BE2C (cell line): ENCODE measurements at regions not wholly inside any gene's neighbourhood (a gene's known extent, or its start where the extent isn't known, plus 50 kb on each side); places are given as distances from the start of the nearest gene placed in this dataset.
"Not testable (repeated sequence)": the region's sequence is repeated elsewhere in the genome, so short reads cannot be mapped to it uniquely, and the experiment has no call there.

Source experiments
- DNase-seq: peaks from one replicate; pipeline ENCODE4 v3.0.0-alpha.2; 2020
- H3K27me3 ChIP-seq: fragments of 250-450 bp; sonication (Bioruptor Pico); 2 replicates; pipeline ENCODE4 v1.5.1; 2020; ENCODE audit warnings: mild to moderate bottlenecking
- H3K36me3 ChIP-seq: fragments of 250-450 bp; sonication (Bioruptor Pico); 2 replicates; pipeline ENCODE4 v1.5.1; 2020; ENCODE audit warnings: mild to moderate bottlenecking
- H3K4me1 ChIP-seq: fragments of 250-450 bp; sonication (Bioruptor Pico); 2 replicates; pipeline ENCODE4 v1.5.1; 2020
- H3K4me3 ChIP-seq: 2 replicates; pipeline ENCODE4 v1.5.1; 2011; ENCODE audit warnings: low read depth, low read length
- H3K9me3 ChIP-seq: fragments of 250-450 bp; sonication (Bioruptor Pico); 2 replicates; pipeline ENCODE4 v1.5.1; 2020
- TF ChIP-seq, protein P1 (sequence below): IDR thresholded peaks from 2 replicates; pipeline ENCODE4 v1.5.1; 2012; ENCODE audit warnings: mild to moderate bottlenecking, low read depth, low read length

DNA sequence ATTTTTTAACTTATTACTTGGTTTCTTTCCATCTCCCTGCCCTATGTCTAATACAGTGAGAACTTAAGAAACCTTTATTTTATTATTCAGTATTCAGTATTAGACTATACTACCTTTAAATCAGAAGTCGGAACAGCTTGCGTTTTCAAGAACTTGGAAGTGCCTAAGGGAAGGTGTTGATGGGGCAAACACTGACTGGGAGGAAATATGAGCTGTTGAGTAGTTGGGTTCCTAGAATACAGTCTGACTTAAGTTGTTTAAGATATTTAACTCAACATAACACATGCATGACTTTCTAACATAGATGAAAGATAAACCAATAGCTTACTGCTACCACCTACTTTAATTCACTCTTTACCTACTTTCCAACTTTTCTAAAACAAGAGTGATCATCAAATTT lies 1048.1 kb downstream of the ROBO2 start:
- Histone ChIP-seq H3K4me3 (no peak overlapping the region), H3K4me1 (no peaks in the 10 kb centered on the region), H3K9me3 (no peaks in the 10 kb centered on the region), H3K27me3 (no peaks in the 10 kb centered on the region), H3K36me3 (no peaks in the 10 kb centered on the region)
- DNase-seq = no peak
- TF ChIP-seq, protein P1, sequence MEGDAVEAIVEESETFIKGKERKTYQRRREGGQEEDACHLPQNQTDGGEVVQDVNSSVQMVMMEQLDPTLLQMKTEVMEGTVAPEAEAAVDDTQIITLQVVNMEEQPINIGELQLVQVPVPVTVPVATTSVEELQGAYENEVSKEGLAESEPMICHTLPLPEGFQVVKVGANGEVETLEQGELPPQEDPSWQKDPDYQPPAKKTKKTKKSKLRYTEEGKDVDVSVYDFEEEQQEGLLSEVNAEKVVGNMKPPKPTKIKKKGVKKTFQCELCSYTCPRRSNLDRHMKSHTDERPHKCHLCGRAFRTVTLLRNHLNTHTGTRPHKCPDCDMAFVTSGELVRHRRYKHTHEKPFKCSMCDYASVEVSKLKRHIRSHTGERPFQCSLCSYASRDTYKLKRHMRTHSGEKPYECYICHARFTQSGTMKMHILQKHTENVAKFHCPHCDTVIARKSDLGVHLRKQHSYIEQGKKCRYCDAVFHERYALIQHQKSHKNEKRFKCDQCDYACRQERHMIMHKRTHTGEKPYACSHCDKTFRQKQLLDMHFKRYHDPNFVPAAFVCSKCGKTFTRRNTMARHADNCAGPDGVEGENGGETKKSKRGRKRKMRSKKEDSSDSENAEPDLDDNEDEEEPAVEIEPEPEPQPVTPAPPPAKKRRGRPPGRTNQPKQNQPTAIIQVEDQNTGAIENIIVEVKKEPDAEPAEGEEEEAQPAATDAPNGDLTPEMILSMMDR = no peak

DNA sequence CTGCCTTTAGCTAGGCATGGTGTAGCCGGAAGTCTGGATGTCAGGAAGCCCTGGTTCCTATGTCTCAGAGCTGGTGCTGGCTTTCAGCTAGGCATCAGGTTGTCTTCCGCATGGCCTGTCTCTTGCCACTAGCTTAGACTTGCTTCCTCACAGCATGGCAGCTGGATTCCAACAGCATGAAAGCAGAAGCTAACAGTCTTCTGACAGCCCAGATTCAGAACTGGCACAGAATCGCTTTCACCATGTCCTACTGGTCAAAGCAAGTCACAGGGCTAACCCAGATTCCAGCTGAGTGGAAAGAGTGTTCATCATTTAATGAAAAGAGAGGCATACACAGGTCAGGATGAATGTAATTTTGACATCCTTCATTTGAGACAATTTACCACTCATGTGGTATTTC lies 1050.5 kb downstream of the ROBO2 start:
- no peaks in the 10 kb centered on the region for H3K36me3 ChIP-seq
- no peak for DNase-seq
- H3K4me1 ChIP-seq = no peaks in the 10 kb centered on the region
- no peaks in the 10 kb centered on the region for H3K27me3 ChIP-seq
- no peak overlapping the region for H3K4me3 ChIP-seq
- H3K9me3 ChIP-seq = no peaks in the 10 kb centered on the region
- TF ChIP-seq, protein P1 = no peak

DNA sequence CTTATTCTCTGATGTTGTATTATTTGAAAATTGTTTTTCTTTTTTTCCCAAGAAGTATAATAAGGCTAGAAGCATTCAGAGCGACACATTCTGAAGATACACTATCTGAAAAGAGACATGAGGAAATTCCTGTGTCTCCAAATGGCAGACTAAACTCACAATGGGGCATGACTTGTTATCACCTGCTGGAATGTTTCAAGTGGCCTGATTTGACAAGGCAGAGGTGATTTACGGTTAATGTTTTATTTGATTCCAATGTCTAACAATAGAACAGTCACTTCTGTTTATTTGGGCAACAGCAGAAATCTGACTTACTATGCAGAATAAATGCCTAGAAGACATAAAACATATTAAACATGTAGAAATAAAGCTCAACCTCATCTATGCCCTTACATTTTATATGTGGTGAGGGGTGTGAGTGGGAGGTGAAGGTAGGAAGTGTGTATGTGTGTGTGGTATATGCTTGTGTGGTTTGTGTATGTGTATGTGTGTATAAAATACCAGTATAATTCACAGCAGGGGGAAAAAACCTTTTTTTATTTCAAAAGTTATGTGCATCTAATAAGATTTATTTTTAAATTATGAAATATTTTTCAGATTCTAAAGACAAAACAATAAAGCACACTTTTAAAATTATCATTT lies 1051.7 kb downstream of the ROBO2 start:
- TF ChIP-seq, protein P1 = no peak
- no peaks in the 10 kb centered on the region for H3K9me3 ChIP-seq
- H3K4me3 ChIP-seq = no peak overlapping the region
- H3K4me1 ChIP-seq = no peaks in the 10 kb centered on the region
- no peak for DNase-seq
- no peaks in the 10 kb centered on the region for H3K27me3 ChIP-seq
- H3K36me3 ChIP-seq = no peaks in the 10 kb centered on the region

DNA sequence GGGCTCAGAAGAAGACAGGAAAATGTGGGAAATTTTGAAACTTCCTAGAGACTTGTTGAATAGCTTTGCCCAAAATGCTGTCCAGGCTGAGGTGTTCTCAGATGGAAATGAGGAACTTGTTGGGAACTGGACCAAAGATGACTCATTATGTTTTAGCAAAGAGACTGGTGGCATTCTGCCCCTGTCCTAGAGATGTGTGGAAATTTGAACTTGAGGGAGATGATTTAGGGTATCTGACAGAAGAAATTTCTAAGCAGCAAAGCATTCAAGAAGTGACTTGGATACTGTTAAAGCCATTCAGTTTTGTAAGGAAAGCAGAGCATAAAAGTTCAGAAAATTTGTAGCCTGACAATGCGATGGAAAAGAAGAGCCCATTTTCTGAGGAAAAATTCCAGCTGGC lies 1052.7 kb downstream of the ROBO2 start:
- H3K4me3 ChIP-seq, H3K36me3 ChIP-seq, H3K27me3 ChIP-seq, DNase-seq, H3K9me3 ChIP-seq, H3K4me1 ChIP-seq: not testable (repeated sequence)

DNA sequence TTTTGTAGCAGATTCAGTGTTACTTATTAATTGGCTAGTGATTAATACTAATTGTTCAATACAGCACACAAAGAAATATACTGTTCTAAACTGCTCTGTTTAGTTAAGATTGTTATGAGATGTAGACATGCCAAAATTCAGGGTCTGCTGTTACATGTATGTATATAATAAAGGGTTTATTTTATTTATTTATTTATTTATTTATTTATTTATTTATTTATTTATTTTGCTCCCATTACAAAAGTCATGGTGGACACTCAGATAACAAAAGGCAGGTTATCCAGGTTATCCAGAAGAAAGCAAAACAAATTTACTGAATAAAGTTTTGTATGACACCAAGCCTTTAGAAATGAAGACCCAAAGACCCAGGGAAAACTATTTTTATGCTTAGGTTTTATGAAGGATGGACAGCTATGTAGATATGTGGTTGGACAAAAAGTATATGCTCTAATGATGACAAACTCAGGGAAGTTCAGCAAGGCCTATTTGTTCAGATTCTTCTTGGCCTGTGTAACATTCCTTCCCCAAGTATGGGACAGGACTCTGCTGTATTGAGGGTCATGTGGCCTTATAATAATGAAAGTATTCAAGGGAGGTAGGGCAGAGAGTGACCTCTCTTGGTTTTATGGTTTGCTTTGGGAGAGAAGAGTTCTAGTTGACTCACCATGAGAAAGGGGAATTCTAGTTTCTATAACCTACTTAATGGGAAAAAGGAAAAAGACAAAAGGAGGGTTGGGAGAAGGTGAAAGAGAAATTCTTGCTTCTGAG lies 1056.8 kb downstream of the ROBO2 start:
- TF ChIP-seq, protein P1 = no peak
- no peaks in the 10 kb centered on the region for H3K27me3 ChIP-seq
- no peaks in the 10 kb centered on the region for H3K9me3 ChIP-seq
- H3K4me3 ChIP-seq = no peak overlapping the region
- H3K36me3 ChIP-seq = no peaks in the 10 kb centered on the region
- H3K4me1 ChIP-seq = peaks cover 6% of the 10 kb centered on the region
- DNase-seq = no peak

DNA sequence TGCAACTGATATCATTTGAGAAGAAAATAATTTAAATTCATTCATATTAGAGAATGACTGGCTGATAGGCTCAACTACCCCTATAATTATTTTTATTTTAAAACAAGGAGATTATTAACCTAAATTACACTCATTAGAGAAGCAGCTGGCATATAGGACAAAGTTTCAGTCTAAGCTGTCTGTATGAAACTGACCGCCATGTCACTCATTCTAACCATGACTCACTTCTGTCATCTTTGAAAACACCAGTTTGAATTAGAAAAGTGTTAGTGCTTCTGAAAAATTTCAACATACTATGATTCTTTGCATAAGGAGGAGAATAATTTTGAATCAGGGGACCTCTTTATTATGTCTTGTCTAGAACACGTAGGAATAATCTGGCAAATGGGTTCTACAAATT lies 1058.5 kb downstream of the ROBO2 start:
- H3K4me3 ChIP-seq = no peak overlapping the region
- no peak for DNase-seq
- H3K4me1 ChIP-seq = peaks cover 9% of the 10 kb centered on the region
- TF ChIP-seq, protein P1 = no peak
- H3K27me3 ChIP-seq = no peaks in the 10 kb centered on the region
- H3K9me3 ChIP-seq = no peaks in the 10 kb centered on the region
- H3K36me3 ChIP-seq = no peaks in the 10 kb centered on the region
